Activated CD4-positive, alpha-beta T cell treated with anti-CD3 and anti-CD28 coated beads, Interleukin-2, amount 50 U/mL, for 16 hours (primary cell): ENCODE measurements at regions not wholly inside any gene's neighbourhood (a gene's known extent, or its start where the extent isn't known, plus 50 kb on each side); places are given as distances from the start of the nearest gene placed in this dataset.

ENCODE experiments used
- DNase-seq: peaks from one replicate; pipeline ENCODE4 v3.0.0-alpha.2; 2020

- DNase-seq, result no peak
These were observed 61.5 kb upstream of the STXBP5 start for GRCh38 chr6:147142684-147143245.

- DNase-seq, result no peak
These were observed 55.1 kb upstream of the STXBP5 start for GRCh38 chr6:147149092-147149491.

- DNase-seq, result no peak
These were observed 54.4 kb upstream of the STXBP5 start for GRCh38 chr6:147149826-147150225.

- no peak for DNase-seq
These were observed 53.9 kb upstream of the STXBP5 start for GRCh38 chr6:147150293-147150692.
